GM21529 (cell line): ENCODE measurements at regions not wholly inside any gene's neighbourhood (a gene's known extent, or its start where the extent isn't known, plus 50 kb on each side); places are given as distances from the start of the nearest gene placed in this dataset.
"Not testable (repeated sequence)": the region's sequence is repeated elsewhere in the genome, so short reads cannot be mapped to it uniquely, and the experiment has no call there.

Experiments
- ATAC-seq: cut with Tn5 transposase; IDR thresholded peaks from one replicate; pipeline ENCODE4 v1.9.1; 2021; ENCODE audit not compliant: unreplicated experiment

DNA sequence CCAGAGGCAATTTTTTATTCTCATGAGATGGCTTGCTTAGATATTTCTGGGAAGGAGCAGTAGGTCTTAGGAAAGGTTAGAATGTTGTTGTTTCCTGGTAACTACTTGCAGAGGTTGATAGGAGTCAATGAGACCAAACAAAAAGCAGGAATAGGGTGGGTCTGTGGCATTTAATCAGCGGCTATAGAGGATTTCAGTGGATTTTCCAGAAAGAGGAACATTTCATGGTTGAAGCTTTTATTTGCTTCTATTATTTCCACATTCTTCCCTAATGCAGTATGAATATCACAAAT, 111.3 kb upstream of the PALMD start:
- ATAC-seq: no peak

DNA sequence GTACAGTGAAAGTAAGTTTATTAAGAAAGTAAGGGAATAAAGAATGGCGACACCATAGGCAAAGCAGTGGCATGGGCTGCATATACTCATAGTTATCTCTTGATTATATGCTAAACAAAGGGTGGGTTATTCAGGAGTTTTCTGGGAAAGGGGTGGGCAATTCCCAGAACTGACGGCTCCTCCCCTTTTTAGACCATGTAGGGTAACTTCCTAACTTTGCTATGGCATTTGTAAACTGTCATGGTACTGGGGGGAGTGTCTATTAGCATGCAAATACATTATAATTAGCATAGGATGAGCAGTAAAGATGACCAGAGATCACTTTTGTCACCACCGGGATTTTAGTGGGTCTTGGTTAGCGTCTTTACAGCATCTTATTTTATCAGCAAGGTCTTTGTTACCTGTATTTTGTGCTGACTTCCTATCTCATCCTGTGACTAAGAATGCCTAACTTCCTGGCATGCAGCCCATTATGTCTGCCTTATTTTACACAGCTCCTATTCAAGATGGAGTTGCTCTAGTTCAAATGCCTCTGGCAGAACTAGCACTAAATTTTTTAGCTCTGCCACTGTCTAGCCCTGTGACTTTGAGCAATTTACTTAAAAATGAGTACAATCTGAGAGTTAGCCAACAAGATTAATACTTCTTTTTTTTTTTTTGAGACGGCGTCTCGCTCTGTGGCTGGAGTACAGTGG, 110.3 kb upstream of the PALMD start:
- no peak for ATAC-seq

DNA sequence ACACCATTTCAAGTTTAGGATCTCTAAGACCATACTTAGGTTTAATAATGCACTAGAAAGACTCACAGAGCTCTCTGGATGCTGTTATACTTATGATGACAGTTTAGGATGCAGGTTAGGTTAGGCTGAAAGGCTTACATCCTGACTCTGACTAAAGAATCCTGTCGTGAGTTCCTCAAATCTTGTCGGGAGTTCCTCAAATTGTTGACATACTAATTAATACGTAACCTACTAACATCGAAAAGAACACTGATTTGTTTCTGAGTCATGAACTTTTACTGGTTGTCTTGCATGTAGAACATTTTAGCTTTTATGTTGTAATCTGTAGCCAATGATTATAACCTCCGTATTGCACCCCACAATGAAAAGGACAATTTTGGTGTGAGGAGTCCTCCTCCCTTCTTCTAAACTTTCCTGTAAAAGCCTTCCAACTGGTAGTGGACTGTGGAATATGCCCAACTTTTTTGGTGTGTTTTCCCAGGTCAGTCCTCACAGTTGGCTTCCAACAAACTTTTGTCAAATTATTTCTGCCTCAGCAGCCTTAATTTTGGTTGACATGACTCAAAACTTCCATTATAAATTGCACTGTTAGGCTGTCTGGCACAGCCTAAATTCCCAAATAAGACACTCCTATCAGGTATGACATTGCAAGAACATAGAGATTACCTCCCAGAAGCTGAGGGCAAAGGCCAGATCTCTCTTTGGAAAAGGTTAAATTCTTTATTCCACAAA, 107.9 kb upstream of the PALMD start:
- ATAC-seq: no peak

GRCh38 chr1:99538618-99538956, 107.3 kb upstream of the PALMD start:
- ATAC-seq: no peak

- no peak for ATAC-seq
These were observed 106.8 kb upstream of the PALMD start for GRCh38 chr1:99539131-99539530.

DNA sequence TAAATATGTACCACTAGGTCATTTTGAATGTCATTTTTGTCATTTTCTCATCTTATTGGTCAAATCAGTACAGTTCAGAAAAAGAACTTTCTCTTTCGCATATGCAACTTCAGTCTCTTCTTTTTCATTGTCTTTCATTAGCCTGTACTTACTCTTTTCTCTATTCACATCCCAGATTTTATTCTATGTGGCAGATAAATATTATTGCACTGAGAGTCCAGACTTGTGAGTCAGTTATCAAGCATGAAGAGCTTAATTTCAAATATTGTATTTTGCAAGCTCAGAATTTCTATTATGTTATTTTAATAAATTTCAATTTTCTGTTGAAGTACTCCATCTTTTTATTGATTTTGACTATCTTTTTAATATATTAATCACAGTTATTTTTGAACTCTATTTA, 105.2 kb upstream of the PALMD start:
- ATAC-seq: no peak

- ATAC-seq: no peak
These were observed 101.6 kb upstream of the PALMD start for GRCh38 chr1:99544328-99544727.

- no peak for ATAC-seq
These were observed 99.2 kb upstream of the PALMD start for GRCh38 chr1:99546432-99547416.

DNA sequence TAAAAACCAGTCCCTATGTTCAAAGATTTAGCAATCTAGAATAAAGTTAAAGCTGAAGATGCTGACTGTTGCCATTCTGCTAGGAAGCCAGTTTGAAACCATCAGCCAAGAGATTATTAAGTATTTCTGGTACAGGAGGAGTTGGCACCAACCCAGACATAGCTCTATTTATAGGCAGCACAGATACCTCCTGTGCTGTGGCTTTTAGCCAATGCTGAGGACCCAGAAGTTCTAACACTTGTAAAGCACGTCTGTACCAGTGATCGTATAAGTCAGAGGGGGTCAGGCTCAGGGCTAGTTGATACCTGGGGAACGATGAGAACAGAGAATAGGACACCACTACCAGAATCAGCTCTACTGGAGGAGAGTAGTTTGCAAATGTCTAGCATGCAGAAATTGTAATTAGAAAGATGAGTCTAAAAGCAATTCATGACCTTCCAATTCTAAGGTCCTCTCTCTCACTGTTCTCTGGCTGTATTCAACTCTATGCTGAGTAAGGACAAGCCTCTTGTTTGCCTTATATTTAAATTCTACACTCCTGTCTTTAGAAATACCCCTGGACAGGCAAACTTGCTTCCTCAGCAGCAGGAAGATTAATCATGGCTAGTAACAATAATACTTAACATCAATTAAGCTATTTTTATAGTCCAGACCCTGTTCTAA, 96.8 kb upstream of the PALMD start:
- ATAC-seq: no peak

- no peak for ATAC-seq
These were observed 95.7 kb upstream of the PALMD start for GRCh38 chr1:99550198-99550597.

DNA sequence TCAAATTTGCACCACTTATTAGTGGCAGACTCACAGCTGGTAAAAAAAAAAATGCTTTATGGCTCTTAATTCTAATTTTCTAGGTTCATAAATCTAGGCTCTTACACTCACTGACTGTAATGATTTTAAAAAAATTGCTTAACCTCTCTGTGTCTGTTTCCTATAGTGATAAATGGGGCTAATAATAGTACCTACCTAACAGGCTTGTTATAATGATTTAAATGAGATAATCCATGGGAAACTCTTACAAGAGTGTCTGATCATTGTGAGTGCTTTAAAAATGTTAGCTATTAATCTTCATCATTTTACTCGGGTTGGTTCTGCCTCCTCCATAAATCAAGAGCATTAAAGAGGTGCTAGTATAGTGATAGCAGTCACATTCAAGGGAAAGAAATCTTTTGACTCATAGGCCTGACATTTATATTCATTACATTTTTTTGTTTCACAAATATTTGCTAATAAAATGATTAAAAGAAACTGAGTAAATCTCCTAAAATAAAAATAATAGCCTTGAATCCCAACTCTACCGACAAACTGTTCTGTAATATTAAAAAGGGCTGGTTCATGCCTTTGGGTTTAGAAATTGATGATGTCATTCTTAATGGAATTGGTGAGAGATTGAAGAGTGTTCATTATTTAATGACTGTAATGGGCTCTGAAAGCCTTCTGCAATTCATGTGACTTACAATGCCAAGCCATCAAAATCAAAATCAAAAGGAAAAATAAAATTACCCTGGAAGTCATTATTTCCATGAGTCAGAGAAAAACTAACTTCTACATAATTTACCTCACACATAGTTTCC, 93.9 kb upstream of the PALMD start:
- no peak for ATAC-seq

- ATAC-seq: no peak
These were observed 92.6 kb upstream of the PALMD start for GRCh38 chr1:99553301-99553700.

DNA sequence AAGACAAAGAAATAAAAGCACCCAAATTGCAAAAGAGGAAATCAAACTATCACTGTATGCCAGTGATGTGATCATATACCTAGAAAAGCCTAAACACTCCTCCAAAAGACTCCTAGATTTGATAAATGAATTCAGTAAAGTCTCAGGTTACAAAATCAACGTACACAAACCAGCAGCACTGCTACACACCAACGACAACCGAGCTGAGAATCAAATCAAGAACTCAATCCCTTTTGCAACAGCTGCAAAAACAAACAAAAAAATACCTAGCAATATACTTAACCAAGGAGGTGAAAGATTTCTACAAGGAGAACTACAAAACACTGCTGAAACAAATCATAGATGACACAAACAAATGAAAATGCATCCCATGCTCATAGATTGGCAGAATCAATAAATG, 92.1 kb upstream of the PALMD start:
- ATAC-seq: not testable (repeated sequence)

GRCh38 chr1:99554727-99555126, 91.2 kb upstream of the PALMD start:
- ATAC-seq: no peak

- ATAC-seq: no peak
These were observed 88.2 kb upstream of the PALMD start for GRCh38 chr1:99557546-99558202.

DNA sequence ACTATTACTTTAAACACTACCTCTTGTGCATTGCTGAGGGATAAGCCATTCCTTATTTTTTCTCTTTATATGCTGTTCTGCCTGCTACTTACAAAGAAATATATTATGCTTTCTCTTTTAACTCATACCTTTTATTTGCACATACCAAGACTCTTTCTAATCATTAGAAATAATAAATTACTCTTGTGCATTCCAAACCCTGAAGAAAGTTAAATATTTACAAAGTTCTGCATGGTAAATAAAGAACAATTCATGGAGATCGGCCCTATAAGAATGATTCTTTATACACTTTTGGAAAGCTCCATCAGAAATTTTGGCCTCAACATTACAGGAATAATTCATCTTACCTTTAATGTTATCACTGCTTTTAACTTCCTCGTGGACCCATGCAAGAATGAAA, 86.7 kb upstream of the PALMD start:
- ATAC-seq: no peak

GRCh38 chr1:99560207-99561040, 85.5 kb upstream of the PALMD start:
- no peak for ATAC-seq

- ATAC-seq: no peak
These were observed 84.0 kb upstream of the PALMD start for GRCh38 chr1:99561952-99562351.

DNA sequence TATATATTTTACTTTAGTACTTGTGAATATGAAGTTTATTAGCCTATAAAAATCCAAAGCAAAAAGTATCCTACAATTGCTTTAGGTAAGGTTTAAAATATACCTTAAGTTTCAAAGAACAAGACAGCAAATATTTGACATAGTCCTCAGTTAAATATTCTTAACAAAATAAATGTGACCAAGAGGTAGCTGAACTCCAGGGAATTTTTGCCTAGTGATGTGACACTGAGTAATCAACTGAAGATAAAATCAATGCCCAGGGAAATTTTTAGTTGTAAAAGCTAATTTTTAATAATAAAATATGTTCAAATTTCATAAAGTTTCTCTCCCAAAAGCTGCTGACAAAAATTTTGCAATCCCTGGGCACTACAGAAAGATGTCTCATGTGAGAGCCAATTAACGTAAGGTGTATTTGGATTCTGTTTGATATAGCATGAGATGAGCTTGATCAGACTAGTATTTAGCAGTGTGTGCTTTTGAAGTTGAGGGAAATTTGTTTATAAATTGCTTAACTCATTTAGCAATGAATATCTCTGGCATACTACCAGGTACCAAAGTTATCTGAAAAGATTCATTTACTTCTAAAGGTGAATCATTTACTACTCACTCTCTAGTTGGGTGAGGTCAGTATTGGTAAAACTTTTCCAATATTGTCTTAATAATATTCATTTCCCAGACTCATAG, 80.2 kb upstream of the PALMD start:
- no peak for ATAC-seq
